ENCODE measurements at regions not wholly inside any gene's neighbourhood (a gene's known extent, or its start where the extent isn't known, plus 50 kb on each side); places are given as distances from the start of the nearest gene placed in this dataset.

DNA sequence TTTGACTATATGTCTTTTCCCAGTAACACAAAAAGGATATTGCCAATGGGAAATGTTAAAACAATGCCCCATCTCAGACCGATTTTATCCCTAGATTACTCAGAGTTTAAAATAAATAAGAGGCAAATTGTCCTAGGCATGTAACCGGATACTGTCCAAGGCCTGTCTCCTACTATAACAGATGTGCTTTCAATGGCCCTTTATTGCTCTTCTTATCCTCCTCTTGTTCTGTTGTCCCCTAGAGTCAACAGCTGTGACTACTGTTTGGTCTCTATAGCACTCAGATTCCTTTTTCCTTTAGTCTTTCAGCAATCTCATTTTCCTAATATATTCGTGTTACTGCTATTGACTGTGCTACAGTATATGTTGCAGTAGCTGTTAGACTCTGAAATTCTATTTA is 66.8 kb upstream of the PLS3 start:
- H3K27me3 ChIP-seq, result peaks cover 0 to 7% (median 0%) of the 10 kb centered on the region in 9 donors
- intact Hi-C loops (cut with DNase I), result no loop called here
- no peak for ATAC-seq
- H3K36me3 ChIP-seq, result no peaks in the 10 kb centered on the region
- H3K27ac ChIP-seq, result no peak overlapping the region
- H3K4me3 ChIP-seq, result no peak overlapping the region
- TF ChIP-seq POLR2A (IDR thresholded peaks at IDR 0.05), result no peak
- TF ChIP-seq, protein P1, sequence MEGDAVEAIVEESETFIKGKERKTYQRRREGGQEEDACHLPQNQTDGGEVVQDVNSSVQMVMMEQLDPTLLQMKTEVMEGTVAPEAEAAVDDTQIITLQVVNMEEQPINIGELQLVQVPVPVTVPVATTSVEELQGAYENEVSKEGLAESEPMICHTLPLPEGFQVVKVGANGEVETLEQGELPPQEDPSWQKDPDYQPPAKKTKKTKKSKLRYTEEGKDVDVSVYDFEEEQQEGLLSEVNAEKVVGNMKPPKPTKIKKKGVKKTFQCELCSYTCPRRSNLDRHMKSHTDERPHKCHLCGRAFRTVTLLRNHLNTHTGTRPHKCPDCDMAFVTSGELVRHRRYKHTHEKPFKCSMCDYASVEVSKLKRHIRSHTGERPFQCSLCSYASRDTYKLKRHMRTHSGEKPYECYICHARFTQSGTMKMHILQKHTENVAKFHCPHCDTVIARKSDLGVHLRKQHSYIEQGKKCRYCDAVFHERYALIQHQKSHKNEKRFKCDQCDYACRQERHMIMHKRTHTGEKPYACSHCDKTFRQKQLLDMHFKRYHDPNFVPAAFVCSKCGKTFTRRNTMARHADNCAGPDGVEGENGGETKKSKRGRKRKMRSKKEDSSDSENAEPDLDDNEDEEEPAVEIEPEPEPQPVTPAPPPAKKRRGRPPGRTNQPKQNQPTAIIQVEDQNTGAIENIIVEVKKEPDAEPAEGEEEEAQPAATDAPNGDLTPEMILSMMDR (IDR thresholded peaks at IDR 0.05), result no peak
- no peaks in the 10 kb centered on the region for H3K9me3 ChIP-seq
- peaks cover 0 to 9% (median 0%) of the 10 kb centered on the region in 12 donors for H3K4me1 ChIP-seq
- DNase-seq, result no peak
- 38 to 65% (median 45%) methylated on average over 3 of the region's 3 CpGs for WGBS, 4 donors

DNA sequence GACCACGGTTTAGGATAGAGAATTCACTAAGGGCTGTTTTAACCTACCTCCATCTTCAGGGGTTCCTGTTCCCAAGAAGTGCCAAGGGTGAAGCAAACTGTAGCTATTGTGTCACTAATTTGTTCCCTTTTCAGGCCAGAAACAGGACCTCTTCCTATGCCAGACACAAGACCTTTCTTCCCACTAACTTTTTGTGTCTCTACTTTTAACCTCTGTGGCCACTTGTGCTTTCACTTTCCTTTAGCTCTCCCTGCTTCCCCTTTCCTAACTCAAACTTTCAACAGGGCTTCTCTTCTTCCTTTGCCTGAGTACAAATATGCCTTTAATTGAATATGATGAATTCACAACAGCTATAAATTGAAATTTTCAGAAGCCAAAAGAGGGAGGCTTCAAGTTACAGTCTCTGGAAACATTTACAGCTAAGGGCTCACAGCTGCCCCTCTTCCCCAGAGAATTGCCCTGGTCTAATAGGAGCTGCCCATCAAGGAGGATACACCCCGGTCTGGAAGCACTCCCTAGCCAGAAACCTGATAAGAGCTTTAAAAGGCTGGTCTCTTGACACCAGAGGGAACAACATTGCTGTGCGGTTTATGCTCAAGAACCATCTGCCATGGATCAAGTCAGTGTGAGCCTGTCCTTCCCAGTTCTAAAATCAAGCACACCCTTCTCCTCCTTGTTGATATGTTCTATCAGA is 61.7 kb upstream of the PLS3 start:
- intact Hi-C loops (cut with DNase I), result no loop called here
- Histone ChIP-seq H3K4me1 (peaks cover 0 to 8% (median 0%) of the 10 kb centered on the region in 12 donors), H3K4me3 (peak overlapping the region in 2 of 12 donors; percentile 4 to 9)

DNA sequence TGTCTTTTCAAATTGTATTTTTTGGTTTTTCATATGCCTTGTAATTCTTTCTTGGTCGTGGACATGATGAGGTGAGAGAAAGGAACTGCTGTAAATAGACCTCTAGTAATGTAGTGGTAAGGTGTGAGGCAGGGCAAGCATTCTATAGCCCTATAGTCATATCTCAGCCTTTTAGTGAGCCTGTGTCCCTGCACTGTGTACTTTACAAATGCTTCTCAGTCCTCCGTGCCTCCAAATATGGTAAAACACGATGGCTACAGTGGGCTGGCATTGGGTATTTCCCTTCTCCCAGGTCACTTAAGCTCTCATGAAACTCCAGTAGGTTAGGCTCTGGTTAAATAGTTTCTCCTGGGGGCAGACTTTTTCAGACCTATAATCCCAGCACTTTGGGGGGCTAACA is 57.9 kb upstream of the PLS3 start:
- ATAC-seq (no peak), DNase-seq (no peak)
- peaks cover 0 to 12% (median 0%) of the 10 kb centered on the region in 9 donors for H3K27me3 ChIP-seq
- no peak overlapping the region for H3K4me3 ChIP-seq
- H3K9me3 ChIP-seq, result peaks cover 0 to 4% (median 0%) of the 10 kb centered on the region in 12 donors
- no peak for TF ChIP-seq POLR2A (IDR thresholded peaks at IDR 0.05)
- TF ChIP-seq, protein P1 (IDR thresholded peaks at IDR 0.05), result no peak
- 42 to 67% (median 61%) methylated on average over 3 of the region's 3 CpGs for WGBS, 4 donors
- intact Hi-C loops (cut with DNase I), result no loop called here
- H3K36me3 ChIP-seq, result no peaks in the 10 kb centered on the region
- no peak overlapping the region for H3K27ac ChIP-seq
- H3K4me1 ChIP-seq, result peaks cover 0 to 8% (median 0%) of the 10 kb centered on the region in 12 donors

More for the DNA sequence above, 61.7 kb upstream of the PLS3 start:
- WGBS, 4 donors, result 55 to 63% (median 62%) methylated on average over 3 of the region's 3 CpGs
- H3K9me3 ChIP-seq, result no peaks in the 10 kb centered on the region
- DNase-seq (no peak), ATAC-seq (no peak)
- H3K36me3 ChIP-seq, result no peaks in the 10 kb centered on the region
- H3K27me3 ChIP-seq, result peaks cover 0 to 6% (median 0%) of the 10 kb centered on the region in 9 donors
- TF ChIP-seq, protein P1 (IDR thresholded peaks at IDR 0.05), result no peak
- no peak for TF ChIP-seq POLR2A (IDR thresholded peaks at IDR 0.05)
- H3K27ac ChIP-seq, result peak overlapping the region in 4 of 12 donors; percentile 19 to 34 (median 32)

DNA sequence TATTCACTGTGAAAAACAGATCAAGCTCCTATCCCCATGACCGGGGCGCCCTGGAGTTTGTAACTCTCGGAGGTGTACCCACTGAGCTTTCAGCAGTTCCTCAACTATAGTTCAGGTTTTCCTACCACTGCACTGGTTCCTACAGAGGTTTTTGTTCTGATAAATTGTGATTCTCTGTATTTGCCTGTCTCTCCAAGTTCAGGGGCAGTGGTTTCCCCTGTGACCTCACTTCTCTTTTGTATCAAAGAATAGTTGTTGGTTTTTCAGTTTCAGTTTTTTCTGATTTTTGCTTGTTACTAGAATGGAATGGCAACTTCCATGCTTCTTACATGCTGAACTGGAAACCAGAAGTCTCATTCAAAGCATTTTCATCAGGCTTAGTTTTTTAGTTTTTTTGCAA is 56.8 kb upstream of the PLS3 start:
- Histone ChIP-seq H3K4me1 (peaks cover 0 to 8% (median 0%) of the 10 kb centered on the region in 12 donors), H3K9me3 (peaks cover 0 to 11% (median 0%) of the 10 kb centered on the region in 12 donors), H3K4me3 (no peak overlapping the region), H3K27me3 (peaks cover 0 to 12% (median 0%) of the 10 kb centered on the region in 9 donors), H3K27ac (peak overlapping the region in 1 of 12 donors; percentile 9), H3K36me3 (no peaks in the 10 kb centered on the region)
- TF ChIP-seq POLR2A (IDR thresholded peaks at IDR 0.05), result no peak
- TF ChIP-seq, protein P1 (IDR thresholded peaks at IDR 0.05), result no peak
- no peak for ATAC-seq
- intact Hi-C loops (cut with DNase I), result no loop called here
- DNase-seq, result no peak
- WGBS, 4 donors, result 62 to 72% (median 64%) methylated on average over 3 of the region's 3 CpGs
